CD4-positive, alpha-beta T cell treated with Interleukin-10 for 1 hour (primary cell): ENCODE measurements at regions not wholly inside any gene's neighbourhood (a gene's known extent, or its start where the extent isn't known, plus 50 kb on each side); places are given as distances from the start of the nearest gene placed in this dataset.
A peak's percentile ranks its signal among the peaks of the same experiment; 100 is the strongest.
"Not testable (repeated sequence)": the region's sequence is repeated elsewhere in the genome, so short reads cannot be mapped to it uniquely, and the experiment has no call there.

Source experiments
- DNase-seq: peaks from one replicate; pipeline ENCODE4 v3.0.0-alpha.2; 2020

DNA sequence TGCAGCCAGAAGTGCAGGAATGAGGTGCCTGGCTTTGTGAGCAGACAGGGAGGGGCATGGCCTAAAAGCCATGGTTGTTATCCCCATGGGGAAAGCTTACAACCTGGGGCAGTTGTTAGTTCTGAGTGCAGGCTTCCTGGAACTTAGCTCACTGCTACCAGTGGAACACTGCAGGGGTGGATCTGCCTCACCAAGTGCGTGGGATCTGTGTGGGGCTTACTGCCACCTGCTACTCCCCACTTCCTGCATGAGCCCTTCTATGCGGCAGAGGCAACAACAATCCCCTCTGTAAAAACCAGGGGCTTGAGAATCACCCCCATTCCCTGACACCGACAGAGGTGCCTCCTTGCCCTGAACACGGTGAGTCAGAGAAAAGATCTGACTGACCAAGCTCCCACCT, 174.6 kb downstream of the SPIN4 start:
- not testable (repeated sequence) for DNase-seq

DNA sequence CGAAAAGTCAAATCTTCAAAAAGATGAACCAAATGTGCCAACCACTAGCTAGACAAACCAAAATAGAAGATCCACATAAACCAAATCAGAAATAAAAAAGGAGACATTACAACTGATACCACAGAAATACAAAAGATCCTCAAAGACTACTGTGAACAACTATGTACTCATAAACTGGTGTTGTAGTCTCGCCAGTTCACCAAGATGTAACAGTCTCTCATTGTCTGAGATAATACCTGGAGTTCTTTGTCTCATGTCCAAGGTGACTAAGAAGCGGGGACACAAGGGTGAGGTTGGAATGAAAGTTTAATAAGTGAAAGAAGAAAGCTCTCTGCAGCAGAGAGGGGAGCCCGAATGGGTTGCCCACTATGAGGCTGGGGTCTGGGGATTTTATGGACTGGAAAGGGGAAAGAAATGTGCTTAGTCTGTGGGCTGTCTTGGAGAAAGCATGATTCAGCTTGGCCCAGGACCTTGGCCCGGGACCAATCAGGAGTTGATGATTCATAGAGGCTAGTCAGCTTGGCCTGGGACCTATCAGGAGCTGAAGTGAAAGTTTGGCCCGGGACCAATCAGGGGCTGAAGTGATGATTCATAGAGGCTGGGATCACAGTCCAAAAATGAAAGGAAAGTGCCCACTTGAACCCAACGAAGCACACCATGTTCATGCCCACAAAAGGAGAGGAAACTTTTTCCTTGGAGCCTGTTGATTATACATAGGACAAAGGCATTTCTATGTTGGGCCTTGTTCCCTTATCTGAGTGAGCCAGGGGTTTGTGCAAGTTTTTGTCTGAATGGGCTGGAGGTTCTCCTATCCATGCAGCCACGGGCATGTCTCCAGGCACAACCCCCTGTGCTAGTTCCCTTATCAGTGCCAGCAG, 177.1 kb downstream of the SPIN4 start:
- not testable (repeated sequence) for DNase-seq

DNA sequence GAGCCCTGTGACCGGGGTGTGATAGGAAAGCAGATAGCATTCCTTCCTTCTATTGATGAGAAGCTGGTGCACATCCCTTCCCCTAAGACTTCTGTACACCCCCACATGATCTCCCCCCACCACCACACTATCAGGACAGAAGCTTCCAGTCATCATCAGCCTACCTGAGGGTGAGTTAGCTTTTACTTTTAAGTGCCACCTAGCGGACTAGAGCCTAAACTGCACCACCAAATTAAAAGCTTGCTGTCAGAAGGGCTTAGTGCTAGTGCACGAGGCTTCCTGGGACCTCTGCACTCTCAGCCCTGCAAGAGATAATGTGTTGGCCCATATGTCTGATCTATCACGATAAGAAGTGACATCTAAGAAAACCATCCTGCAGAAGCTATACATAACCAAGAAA, 181.7 kb downstream of the SPIN4 start:
- DNase-seq = not testable (repeated sequence)

DNA sequence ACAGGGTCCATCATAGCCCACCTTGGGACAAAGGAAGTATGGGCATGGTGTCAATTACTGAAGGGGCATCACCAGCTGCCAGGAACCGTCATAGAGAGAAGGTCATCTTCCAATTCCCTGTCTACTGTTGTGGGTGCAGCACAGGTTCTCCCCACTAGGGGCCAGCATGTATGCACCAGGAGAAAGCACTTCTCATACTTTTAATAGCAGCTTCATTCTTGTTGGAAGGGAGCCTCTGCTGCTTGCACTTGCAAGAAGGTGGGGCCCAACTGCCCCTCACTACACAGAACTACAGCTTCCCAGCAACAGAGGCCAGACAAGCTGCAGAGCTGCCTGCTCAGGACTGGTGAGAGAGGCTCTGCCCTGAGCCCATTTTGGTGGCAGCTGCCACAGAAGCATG, 182.2 kb downstream of the SPIN4 start:
- DNase-seq = not testable (repeated sequence)

DNA sequence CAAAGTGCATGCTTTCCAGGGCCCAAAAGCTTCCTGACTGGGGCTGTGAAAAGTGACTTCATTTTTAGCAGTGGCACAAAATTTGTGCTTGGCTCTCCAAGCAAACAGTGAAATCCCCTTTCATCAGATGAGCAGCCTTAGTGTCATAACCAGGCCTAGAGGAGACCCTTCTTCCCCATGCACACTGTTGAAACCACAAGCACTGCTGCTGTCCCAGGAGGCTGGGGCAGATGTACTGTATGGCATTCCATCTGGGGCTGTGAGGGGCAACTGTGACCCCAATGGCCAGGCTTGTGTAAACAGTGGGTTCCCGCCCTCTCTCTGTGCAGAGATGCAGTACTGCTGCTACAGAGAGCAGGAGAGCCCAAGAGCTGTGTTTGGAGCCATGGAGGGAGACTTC, 184.1 kb downstream of the SPIN4 start:
- DNase-seq = not testable (repeated sequence)

DNA sequence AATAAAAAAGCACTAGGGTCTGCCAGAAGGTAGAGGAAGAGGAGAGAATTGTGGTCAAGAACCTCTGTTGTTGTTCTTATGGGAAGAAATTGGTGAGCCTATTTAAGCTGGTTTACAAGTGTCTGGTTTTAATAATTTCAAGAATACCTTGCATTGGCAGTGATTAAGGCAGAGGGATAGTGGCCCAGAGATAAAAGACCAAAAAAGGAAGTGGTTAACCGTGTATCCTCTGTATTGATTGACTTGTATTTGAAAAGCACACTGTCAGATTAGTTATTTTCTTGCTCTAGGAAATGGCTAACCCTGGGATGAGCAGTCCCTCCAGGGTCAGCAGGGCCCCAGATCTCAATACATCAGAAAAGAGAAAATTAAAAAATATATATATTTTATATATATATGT, 190.1 kb downstream of the SPIN4 start:
- DNase-seq = not testable (repeated sequence)

DNA sequence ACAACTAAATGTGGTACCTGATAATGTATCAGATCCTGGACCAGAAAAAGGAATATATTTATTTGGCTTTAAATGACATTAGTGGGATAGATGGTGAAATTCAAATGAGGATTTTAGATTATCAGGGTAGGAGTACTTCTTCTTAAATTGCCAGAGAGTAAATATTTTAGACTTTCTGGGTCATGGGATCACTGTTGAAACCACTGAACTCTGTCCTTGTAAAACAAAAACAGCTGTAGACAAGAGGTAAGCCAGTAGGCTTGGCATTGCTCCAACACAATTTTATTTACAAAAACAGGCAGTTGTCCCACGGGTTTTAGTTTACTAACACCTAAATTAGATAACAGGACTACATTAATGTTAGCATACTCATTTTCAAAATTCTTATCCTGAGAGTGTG, 190.8 kb downstream of the SPIN4 start:
- DNase-seq = not testable (repeated sequence)

DNA sequence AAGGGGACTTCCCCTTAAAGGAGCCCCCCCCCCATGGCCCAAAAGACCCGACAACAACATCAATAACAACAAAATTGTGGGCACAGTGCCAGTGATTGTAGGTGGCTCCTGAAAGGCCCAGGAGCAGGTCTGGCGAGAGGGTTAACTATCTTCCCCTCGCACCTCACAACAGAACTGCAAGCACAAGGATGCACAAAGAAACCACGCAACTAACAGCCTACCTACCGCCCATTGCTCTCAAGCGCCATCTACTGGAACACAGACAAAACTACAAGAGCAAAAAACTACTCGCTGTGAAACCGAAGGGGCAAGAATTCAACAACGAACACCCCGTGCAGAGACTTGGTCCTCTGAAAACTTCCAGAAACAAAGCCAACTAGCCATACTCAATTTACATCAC, 205.6 kb downstream of the SPIN4 start:
- not testable (repeated sequence) for DNase-seq

DNA sequence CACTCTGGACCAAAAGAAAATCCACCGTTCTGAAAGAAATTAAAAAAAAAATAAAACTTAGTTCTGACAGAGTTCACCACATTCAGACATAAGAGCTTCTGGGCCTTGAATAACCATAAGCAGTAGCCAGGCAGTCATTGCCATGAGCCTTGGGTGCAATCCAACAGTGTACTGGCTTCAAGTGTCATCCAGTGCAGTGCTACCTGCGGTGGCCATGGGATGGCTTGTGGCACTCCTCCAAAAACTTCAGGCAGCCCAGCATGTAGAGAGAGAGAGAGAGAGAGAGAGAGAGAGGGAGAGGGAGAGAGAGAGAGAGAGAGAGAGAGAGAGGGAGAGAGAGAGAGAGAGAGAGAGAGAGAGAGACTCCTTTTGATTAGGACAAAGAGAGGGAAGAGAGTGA, 208.5 kb downstream of the SPIN4 start:
- DNase-seq = not testable (repeated sequence)

DNA sequence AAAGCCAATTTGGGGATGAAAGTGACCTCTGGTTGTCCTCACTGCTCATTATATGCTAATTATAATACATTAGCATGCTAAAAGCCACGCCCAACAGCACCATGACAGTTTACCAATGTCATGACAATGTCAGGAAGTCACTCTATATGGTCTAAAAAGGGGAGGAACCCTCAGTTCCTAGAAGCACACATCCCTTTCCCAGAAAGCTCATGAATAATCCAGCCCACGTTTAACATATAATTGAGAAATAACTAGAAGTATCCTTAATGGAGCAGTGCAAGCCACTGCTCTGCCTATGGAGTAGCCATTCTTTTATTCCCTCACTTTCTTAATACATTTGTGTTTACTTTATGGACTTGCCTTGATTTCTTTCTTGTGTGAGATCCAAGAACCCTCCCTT, 215.3 kb downstream of the SPIN4 start:
- not testable (repeated sequence) for DNase-seq

DNA sequence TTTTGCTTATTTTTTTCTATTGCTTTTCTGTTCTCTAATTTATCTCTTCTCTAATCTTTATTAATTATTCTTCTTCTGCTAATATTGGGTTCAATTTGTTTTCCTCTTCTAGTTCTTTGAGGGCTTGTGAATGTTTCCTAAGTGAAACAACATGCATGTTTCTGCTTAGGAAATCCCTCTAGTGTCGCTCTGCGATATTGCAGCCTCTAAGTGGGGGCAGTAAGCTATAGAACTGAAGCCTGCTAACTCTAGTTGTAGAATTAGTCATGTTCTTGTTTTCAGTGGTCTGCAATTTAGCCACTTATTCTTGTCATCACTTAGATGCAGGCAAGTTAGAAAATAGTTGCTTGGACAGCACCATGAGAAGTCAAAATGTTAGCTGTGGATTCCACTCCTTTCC, 222.6 kb downstream of the SPIN4 start:
- peak; percentile 5 for DNase-seq

DNA sequence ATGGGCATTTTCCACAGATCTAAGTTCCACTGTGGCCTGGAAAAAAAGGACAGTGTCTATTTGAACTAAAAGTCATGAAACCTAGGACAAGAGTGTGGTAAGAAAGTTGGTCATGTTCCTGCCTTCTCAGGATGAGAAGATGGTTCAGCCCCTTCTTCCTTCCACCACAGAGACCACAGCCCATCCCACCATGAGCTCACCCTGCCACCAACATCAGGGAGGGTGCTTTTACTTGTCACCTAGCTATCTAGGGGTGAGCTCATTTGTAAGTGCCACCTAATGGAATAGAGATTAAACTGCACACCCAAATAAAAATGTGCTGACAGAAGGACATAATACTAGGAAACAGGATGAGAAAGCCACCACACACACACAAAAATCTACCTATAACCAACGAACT, 235.9 kb downstream of the SPIN4 start:
- no peak for DNase-seq

DNA sequence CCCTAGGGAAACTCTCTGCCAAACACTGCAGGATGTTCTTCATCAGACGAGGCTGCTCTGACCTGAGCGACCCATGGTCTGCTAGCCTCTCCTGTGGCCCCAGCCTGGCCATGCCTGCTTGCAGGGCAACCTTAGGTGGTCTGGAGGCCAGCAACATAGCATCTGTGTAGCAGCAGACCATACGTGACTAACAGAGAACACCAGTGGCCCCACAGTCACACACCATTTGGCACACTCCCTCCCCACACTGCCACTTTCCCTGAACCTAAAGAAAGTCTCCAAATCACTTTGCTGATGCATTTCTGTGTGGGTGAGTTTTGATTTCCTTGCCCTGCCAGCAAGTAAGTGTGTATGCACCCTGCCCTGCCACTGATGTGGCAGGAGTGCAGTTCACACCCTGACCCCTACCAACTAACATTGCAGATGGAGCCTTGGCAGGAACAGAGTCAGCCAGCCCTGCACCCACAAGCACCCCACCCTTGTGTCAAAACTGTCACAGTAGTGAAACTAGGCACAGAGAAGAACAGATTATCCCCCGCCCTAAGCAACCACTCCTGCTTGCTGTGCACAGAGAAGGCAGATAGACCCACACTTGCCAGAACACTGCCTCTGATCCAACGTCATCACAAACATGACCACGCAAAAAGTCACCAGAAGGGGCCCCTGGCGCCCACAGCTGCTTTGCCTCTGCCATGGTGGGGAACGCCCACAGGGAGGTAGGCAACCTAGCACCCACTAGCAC, 249.1 kb downstream of the SPIN4 start:
- DNase-seq = no peak

DNA sequence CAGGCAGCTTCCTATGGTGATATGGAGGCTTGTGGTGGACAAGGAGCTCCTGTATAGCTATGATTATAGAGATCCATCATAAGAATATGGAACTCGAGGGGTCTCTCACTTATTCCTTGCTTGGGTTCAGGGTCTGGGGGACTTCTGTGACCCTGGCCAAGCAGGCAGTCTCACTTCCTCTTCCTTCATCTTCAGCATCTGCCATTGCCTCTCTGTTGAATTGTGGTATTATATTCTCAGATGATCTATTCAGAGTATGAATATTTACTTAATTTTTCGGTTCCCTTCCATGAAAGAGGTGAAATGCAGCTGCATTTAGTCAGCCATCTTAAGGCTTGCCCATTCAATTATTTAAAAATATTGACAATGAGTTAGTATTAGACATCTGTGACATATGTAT, 292.9 kb downstream of the SPIN4 start:
- no peak for DNase-seq

DNA sequence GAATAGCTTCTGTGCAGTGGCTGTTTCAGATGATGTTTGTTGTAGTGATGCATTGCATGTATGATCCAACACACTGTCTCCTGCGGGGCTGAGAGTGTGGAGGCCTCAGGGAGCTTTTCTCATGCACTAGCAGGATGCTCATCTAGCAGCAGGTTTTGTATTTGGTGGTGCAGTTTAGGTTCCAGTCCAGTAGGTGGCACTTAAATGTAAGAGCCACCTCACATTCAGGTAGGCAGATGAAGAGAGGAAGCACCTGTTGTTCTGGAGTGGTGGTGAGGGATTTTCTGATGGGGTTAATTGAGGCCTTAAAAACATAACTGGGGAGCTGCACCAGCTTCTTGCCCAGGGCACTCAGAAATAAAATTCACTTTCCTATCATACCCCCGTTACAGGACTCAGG, 300.9 kb downstream of the SPIN4 start:
- no peak for DNase-seq

DNA sequence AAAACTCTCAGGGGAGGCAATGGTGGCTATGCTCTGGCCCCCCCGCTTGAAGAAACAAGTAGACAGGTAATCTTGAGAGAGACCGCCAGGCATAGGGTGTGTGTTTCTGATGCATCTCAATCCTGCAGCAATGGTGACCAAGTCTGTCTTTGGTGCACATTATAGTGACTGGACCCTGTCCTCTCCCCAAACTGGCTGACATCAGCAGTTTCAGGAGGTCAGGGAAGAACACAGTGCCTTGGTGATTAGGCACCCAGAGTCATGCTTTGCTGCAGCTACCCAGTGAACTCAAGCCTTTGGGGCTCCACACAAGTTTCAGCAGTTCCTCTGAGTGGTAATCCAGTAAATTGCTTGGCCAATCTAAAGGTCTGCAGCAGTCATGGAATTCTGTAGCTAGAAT, 318.3 kb downstream of the SPIN4 start:
- DNase-seq = no peak

DNA sequence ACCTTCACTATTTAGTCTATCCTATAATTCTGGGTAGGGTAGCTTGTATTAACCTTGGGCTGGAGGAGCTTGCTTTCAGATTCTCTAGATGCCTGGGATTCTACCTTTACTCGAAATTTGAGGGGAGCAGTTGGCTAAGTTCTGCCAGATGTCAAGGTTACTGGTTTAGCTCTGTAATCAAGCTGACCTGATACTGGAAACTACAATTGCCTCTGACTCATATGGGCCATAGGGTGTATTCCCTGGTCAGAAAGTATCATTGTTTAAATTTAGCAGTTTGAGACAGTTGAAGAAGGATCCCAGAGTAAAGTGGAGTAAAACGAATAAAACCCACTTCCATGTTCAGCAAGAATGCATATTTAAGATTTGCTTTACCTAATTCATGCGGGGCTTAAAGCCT, 337.6 kb downstream of the SPIN4 start:
- no peak for DNase-seq

DNA sequence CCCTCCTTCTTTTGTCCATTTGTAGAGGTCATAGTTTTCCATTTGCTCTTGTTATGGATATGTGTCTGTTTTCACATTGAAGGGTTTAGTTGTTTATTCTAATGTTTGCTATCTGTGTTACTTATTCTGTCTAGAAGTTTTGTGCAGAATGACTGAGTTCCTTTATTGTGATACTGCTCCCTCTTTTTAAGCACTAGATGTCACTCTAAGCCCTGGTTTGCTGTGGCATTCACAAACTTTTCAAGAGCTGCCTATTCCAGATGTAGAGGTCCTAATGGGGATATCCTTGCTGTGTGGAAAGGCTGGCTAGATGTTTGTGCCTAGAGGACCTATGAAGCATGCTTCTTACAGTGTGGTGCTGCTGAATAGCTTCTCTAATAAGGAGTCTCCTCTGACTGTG, 338.6 kb downstream of the SPIN4 start:
- DNase-seq = no peak

DNA sequence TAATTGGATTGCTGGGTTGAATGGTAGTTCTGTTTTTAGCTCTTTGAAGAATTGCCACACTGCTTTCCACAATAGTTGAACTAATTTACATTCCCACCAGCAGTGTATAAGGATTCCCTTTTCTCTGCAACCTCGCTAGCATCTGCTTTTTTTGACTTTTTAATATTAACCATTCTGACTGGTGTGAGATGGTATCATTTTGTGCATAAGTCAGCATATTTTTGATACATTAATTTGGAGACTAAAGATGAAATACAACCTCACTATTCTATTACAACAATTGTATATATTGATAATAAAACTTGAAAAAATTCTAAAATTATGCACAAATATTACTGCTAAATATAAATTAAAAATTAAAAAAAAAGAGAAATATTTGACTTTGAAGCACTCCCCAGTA, 350.9 kb downstream of the SPIN4 start:
- not testable (repeated sequence) for DNase-seq
